Stimulated activated CD8-positive, alpha-beta memory T cell treated with anti-CD3 and anti-CD28 coated beads, Interleukin-2, amount 100 ng/mL, for 48 hours (primary cell): ENCODE measurements at regions not wholly inside any gene's neighbourhood (a gene's known extent, or its start where the extent isn't known, plus 50 kb on each side); places are given as distances from the start of the nearest gene placed in this dataset.

Source experiments
- DNase-seq, 2 donors: peaks; one replicate each; pipeline ENCODE4 v3.0.0-alpha.2; 2020; ENCODE audit warnings: low read depth in 2 of 2

- peak; percentile 2 to 13 for DNase-seq
These were observed 370.0 kb downstream of the SLC4A3 start for GRCh38 chr2:219997341-219997851.

DNA sequence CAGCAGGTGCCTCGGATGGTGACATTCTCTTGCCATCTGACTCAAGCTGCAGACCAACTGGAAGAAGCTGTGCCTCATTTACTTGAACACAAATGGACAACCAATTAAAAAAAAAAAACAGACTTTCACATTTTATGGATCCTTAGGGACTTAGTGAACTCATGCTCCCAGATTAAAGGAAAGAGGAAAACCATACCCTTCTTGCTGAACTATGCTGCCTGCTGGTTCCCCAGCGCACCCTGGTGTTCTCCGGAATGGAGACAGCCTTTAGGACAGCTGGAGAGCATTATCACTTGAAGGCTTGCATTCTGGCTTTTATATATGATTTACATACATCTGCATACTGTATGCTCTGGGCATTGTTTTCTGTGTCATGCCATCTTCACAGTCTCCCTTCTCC is 370.7 kb downstream of the SLC4A3 start:
- no peak for DNase-seq

- no peak for DNase-seq
These were observed 371.3 kb downstream of the SLC4A3 start for GRCh38 chr2:219998714-219999227.

- no peak for DNase-seq
These were observed 372.6 kb downstream of the SLC4A3 start for GRCh38 chr2:220000080-220000479.

DNA sequence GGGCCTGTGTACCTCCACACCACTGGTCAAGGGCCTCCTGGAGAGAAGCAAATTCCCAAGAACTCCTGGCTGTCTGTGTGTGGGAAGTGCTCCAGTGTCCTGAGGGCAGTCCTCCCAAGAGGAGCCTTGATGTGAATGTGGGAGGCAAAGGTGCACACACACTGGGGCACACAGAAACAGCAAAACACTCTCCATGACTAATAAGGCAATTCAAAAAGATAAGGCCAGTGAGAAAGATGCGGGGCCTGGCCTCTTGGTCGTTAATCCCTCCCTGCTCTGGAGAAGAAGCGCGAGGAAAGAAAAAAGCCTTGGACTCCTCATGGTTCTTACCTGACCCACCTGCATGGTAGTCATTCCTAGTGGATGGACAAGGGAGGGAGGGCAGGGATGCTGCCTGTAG is 373.2 kb downstream of the SLC4A3 start:
- no peak for DNase-seq

GRCh38 chr2:220001751-220002150 is 374.3 kb downstream of the SLC4A3 start:
- DNase-seq = no peak

DNA sequence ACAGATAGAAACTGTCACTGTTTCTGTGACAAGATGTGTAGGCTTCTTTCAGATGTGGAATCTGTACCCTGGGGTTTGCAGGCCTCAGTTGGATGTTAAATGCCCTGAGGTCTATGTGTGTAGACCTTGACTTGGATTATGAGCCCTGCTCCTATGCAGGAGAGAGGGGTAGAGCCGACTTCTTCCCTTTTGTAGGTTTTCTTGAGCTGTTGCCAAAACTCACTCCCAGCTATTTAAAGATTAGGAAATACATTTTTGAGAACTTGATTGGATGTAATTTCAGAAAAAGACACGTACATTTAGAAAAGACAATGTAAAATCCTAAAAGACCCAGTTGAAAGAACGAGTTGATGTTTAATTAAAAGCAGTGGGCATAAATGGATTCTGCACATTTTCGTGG is 374.8 kb downstream of the SLC4A3 start:
- DNase-seq = no peak

- DNase-seq = no peak
These were observed 375.3 kb downstream of the SLC4A3 start for GRCh38 chr2:220002699-220003098.

GRCh38 chr2:220005362-220005761 is 377.9 kb downstream of the SLC4A3 start:
- no peak for DNase-seq

DNA sequence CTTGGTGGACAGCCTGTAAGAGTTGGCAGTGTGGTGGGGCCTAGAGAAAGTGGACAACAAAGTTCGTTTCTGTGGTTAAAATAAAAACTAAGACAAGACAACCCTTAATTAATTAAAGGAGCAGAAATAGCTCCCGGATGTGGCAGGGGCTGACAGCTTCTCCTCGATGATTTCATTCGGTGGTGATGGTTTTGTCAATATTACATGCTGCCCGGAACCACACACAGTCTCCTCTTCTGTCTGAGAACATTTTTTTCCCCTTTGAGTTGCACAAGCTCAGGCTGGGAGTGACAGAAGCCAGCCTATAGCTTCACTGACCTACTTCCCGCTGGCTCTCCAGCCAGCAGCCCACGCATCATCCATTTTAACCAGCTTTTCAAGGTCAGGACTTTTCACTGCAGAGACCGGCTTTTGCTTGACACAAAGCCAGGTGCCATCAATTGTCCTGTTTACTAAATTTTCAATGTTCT is 378.8 kb downstream of the SLC4A3 start:
- DNase-seq = no peak

DNA sequence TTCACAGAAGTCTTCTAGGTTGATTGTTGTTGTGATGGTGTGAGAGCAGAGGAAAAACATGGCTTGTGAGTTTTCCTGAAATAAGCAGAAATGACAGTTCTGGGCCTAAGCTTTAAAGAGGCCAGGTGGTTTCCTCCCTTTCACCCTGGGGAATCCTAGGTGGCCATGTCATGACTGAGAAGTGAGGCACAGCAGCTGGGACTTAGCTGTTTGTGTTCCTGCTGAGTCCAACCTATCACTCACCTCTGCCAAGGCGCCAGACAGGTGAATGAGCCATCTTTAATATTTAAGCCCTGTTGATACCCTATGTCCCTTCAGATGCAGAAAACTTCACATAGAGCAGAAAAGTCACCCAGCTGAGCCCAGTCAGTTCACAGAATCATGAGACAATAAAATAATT is 384.4 kb downstream of the SLC4A3 start:
- no peak for DNase-seq

DNA sequence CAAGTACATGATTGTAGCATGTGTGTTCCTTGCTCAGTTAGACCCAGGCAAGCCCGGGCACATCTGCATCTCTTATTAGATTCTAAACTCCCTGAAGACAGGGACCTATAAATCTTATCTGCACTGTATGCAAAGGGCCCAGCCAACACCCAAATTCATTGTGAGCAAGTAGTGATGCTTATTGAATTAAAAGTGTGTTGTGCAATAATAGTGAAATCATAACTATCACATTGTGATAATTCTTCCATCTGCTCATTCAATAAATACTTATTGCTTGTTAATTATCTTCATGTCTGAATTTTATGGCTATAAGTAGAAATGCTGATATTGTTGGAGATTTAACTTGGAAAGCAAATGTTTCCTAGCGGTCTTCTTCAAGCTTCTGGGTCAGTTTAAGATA is 387.5 kb downstream of the SLC4A3 start:
- no peak for DNase-seq

DNA sequence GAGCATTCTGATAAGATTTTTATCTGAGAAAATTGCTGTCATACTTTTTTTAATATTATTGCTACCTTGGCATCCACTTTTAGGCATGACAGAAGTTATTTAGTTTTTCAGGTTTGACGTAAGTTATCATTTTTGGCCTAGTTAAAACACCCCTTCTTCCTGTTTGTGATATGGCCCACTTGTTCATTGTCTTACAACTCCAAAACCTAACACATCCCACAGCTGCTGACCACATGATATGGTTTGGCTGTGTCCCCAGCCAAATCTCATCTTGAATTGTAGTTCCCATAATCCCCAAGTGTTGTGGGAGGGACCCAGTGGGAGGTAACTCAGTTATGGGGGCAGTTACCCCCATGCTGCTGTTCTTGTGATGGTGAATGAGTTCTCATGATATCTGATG is 388.1 kb downstream of the SLC4A3 start:
- DNase-seq = no peak

GRCh38 chr2:220025207-220025606 is 397.8 kb downstream of the SLC4A3 start:
- DNase-seq = no peak

DNA sequence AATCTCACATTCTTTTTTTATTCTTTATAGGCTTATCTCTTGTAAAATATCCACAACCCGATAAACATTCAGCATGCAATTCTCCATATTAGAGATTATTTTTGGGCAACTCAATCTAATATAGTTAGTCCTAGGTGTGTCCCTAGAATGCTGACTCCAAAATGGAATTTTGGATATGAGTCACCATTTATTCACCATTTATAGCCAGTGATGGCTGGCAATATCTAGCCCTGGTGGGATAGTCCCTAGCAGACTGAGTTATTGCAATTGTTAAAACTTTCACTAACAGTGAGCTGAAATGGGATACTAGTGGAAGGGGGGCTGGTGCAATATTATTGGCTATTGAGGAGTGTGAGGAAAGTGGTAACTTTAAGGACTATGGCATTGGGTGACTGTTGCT is 401.6 kb downstream of the SLC4A3 start:
- DNase-seq = no peak

GRCh38 chr2:220033546-220033945 is 406.1 kb downstream of the SLC4A3 start:
- no peak for DNase-seq

DNA sequence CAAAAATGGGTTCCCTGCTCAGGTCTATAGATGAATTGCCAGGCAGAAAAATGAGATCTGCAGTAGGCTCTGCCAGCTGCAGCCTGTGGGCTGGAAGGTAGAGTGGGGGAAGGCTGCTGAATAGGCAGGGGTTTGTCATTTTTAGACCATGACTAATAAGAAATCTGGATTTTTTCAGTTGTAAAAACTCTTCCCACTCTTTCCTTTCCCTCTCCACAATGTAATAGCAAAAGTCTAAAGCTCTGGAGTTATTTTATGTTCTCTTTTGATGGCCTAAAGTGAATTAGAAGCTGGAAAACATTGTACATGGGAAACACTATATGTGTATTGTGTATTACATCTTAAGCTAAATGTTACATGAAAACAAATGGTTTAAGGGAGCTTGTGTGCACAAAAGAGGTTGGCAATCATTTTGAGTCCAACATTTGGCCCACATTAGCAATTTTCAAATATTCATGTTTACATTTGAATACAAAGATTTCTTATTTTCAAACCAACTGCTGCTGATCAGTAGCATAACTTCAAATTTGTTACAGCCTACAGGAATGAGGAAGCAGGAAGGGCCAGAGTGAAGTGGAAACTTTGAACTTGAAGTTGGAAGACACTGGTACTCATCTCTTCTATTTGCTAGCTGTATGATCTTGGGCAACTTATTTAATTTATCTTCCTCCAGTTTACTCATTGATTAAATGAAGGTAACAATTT is 407.1 kb downstream of the SLC4A3 start:
- DNase-seq = no peak

DNA sequence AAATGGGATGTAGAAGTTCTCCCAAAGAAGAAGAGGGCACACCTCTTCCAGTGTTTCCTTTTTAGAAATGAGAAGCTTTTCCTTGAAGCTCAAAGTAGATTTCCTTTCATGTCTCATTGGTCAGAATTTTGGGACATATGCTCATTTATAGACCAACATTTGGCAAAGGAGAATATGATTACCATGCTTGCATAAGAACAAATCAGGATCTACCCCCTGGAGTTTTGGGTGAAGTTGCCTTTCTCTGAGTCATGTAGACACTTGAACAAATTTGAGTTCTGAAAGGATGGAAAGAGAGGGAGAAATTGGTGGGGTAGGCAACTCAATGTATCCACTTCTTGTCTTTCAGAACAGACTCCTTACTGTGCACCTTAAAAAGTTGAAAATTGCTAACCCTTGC is 409.0 kb downstream of the SLC4A3 start:
- no peak for DNase-seq

DNA sequence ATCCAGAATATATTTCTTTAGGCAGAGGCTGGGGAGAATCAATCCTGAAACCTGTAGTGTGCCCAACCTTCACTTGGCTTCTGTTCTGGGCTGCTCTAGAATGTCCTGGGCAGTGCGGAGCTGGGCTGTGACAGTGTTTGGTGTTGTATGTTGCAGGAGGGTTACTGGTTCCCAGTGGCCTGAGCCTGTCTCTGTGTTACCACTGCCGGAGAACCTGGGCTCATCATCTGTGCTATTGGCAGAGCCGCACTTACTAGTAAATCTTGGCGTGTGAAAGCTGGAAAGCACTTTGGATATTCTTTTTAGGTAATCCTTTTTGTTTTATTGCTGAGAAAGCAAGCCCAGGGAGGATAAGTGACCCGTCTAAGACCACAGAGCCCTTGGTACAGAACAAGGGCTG is 412.9 kb downstream of the SLC4A3 start:
- no peak for DNase-seq

DNA sequence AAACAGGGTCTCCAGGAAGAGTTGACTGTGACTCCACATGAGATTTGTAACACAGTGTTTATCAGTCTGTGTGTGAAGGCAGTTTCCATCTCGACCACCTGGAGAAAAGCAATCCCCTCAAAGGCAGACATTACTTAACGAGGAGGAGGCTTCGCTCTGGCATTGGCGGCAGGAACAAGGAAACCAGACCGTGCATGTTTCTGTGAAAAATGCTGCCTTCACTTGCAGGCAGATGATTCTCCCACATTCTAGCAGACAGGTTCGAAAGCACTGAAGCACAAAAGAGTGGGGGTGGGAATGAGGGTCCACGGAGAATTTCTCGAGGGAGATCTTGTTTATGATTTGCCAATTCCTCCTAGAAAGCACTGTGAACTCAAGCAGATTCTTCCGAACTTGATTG is 414.0 kb downstream of the SLC4A3 start:
- DNase-seq = no peak

- no peak for DNase-seq
These were observed 415.9 kb downstream of the SLC4A3 start for GRCh38 chr2:220043155-220043989.

- no peak for DNase-seq
These were observed 416.5 kb downstream of the SLC4A3 start for GRCh38 chr2:220043990-220044335.

DNA sequence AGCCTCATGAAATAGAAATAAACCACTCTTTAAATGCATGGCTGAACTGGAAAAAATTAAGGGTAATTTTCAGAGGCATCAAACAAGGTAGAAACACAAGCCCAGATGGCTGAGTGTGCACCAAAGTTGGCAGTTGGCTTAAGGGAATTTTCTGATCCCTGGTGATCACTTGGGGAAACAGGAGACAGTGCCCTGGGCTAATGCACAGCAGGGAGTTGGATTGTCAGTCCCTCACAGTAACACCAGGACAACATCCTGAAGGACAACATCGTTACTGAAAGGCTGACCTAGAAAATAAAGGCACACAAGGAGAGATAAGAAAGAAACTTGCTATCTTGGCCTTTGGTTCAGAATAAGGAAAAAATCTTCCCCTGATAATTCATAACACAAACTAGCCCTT is 417.0 kb downstream of the SLC4A3 start:
- DNase-seq = no peak
